H54 (cell line): ENCODE measurements at regions not wholly inside any gene's neighbourhood (a gene's known extent, or its start where the extent isn't known, plus 50 kb on each side); places are given as distances from the start of the nearest gene placed in this dataset.

Experiments used
- DNase-seq: peaks from one replicate; pipeline ENCODE4 v3.0.0; 2011; ENCODE audit warnings: low spot score, mixed read lengths; ENCODE audit not compliant: insufficient read length
- FAIRE-seq: peaks from 3 replicates; lab custom pipeline; 2011; peaks lifted over from hg19 to GRCh38; lab: Jason Lieb, UNC
- POLR2A ChIP-seq: IDR thresholded peaks from 2 replicates; pipeline ENCODE4 v1.6.1; 2011; ENCODE audit warnings: low read depth, mild to moderate bottlenecking, low read length

DNA sequence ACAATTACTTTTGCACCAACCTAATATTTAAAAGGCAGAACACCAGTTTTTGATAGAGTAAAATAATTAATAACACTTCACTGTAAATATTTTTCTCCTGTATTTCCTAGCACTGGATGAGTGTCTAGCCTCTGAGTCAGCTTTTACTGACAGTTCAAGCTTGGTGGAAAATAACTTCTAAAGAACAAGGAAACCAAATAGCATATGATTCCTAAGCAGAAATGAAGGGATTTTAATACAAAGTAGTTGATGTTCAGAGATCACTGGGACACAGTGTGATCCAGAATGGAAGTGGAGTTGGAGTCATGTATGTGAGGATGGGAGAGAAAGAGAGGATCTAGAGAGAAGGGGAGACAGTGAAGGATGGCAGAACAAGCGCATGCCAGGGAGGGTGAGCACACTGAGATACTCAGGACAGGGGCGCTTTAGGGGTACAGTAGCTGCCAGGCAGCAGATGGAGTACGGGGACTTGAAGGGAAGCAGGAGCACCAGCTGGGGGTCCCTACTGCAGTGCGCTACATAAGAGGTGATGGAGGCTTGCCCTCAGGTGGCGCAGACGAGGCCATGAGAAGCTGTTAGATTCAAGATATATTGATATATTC, 117.9 kb upstream of the KLF6 start:
- no peak for TF ChIP-seq POLR2A

DNA sequence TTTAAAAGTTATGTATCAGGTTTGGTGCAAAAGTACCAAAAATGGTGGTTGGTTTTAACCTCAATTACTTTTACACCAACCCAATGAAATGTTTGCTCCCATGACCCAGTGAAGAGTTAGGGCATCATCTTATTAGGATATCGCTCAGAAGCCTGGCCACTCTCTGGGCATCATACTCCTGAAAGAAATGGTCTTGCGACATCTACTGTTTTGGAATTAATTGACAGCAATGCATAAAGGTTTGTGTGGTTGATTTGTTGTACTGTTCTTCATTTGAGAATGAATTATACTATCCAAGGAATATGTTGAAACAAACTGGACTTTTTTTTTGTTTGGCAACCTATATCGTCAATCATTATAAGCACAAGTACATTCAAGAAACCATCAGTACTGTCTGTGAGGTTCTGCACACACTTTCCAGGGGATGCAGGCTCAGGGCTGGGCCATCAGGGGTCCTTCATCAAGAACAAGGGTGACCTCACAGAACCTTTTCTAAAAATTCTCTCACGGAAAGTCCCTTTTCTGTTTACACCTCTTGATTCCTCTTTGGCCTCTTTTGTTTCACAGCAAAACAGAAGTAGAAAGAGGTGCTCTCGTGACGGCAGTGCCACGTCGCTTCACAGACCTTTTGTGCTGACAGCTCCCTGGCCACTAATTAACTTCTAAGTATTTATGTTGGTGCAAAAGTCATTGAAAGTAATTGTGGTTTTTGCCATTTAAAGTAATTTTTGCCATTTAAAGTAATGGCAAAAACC, 117.2 kb upstream of the KLF6 start:
- no peak for DNase-seq
- no peak for FAIRE-seq

More for the DNA sequence above, 117.9 kb upstream of the KLF6 start:
- no peak for DNase-seq
- FAIRE-seq: no peak

GRCh38 chr10:3901370-3901769, 116.4 kb upstream of the KLF6 start:
- DNase-seq (no peak), FAIRE-seq (no peak)
- no peak for TF ChIP-seq POLR2A

More for the DNA sequence above, 117.2 kb upstream of the KLF6 start:
- TF ChIP-seq POLR2A: no peak

GRCh38 chr10:3900391-3900790, 115.4 kb upstream of the KLF6 start:
- FAIRE-seq (no peak), DNase-seq (no peak)
- no peak for TF ChIP-seq POLR2A

- DNase-seq: no peak
- no peak for TF ChIP-seq POLR2A
- FAIRE-seq: no peak
Observed at GRCh38 chr10:3898821-3899220, 113.8 kb upstream of the KLF6 start.

- no peak for TF ChIP-seq POLR2A
- FAIRE-seq: no peak
- DNase-seq: no peak
Observed at GRCh38 chr10:3897156-3897555, 112.1 kb upstream of the KLF6 start.

- DNase-seq (no peak), FAIRE-seq (no peak)
- TF ChIP-seq POLR2A: no peak
Observed at GRCh38 chr10:3896161-3896560, 111.2 kb upstream of the KLF6 start.

GRCh38 chr10:3895045-3895631, 110.1 kb upstream of the KLF6 start:
- FAIRE-seq (no peak), DNase-seq (no peak)
- no peak for TF ChIP-seq POLR2A

DNA sequence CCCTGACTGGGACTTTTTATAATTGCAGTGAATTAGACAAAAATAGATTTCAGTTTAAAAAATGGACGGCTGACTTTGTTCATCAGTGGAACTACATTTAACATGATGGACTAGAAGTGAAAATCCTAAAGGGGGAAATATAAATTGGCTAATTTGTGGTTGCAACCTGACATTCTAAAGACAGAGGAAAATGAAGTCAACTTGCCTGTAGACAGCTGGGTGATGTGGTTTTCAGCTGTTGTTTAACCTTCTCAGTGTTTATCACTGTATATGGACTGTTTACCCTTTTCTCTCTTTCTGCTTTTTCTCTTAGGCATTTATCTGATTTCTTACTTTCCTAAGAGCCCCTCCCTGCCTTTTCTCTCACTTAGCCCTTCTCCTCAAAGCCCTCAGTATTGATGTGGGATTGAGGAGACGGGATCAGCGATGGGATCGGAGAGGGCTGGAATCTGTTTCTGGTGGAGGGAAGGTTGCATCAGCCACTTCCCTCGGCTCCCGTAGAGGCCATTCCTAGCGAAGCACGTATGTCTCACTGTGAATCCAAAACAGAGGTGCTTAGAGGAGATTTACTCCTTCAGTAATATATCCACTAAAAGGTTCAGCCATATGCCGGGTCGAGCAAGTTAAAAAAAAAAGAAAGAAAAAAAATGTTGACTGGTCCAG, 109.0 kb upstream of the KLF6 start:
- FAIRE-seq (no peak), DNase-seq (no peak)
- TF ChIP-seq POLR2A: no peak

DNA sequence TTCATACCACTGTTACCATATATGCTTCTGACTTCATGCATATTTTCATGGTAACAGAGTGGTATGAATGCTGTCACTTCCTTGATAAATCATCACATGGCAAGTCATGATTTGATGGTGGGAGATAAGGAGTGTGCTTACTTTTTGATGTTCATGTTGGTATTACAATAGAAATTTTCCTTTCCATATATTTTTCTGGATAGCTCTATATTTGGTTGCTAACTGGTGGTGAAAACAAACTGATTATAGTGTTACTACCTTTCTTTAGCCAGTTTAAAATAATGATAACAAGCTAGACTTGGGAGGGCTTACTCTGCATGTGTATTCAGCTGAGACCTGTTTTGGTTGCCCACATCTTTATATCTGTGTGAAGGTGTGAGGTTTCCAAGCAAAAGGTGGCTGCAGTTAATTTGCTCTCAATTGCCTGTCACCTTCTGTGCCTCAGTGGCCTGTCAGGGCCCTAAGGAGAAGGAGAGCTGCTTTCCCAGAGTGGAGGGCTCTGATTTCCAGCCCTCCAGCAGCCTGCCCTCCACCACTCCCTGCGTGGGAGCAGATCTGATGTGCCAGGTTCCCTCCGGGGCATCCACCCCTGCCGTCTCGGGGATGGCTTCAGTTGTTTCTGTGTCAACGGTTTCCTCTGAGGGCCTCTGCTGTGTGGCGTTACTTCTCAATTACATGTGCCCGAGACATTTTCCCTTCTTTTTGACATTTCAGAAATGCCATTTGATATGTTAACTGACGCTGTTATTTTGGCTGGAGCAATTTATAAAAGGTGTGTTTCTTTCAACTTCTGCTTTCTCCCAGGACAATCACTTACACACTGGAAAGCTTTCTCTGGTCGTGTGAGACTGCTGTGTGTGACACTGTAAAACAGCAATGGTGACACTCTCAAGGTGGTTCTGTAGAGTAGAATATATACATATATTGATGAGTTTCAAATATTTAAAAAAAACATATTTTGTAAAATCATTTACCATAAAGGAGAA, 107.7 kb upstream of the KLF6 start:
- FAIRE-seq (no peak), DNase-seq (no peak)
- TF ChIP-seq POLR2A: no peak

DNA sequence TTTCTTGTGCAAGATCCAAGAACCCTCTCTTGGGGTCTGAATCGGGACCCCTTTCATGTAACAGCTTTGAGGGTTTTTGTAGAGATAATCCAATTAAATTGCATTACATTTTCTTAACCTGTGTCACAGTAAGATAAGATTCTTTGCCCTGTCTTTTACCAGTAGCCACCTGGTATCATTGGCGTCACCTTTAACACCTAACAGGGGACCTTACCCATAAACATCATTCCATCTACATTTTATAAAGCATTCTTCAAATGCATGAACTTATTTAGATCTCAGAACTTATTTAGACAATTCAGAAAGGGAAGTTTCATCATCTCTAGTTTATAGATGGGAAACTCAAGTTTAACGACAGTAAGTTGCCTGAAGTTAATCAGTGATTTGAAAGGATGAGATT, 106.4 kb upstream of the KLF6 start:
- no peak for TF ChIP-seq POLR2A
- no peak for FAIRE-seq
- no peak for DNase-seq

GRCh38 chr10:3890602-3891352, 105.8 kb upstream of the KLF6 start:
- FAIRE-seq: no peak
- DNase-seq: no peak
- TF ChIP-seq POLR2A: no peak
